ENCODE measurements at regions not wholly inside any gene's neighbourhood (a gene's known extent, or its start where the extent isn't known, plus 50 kb on each side); places are given as distances from the start of the nearest gene placed in this dataset.

DNA sequence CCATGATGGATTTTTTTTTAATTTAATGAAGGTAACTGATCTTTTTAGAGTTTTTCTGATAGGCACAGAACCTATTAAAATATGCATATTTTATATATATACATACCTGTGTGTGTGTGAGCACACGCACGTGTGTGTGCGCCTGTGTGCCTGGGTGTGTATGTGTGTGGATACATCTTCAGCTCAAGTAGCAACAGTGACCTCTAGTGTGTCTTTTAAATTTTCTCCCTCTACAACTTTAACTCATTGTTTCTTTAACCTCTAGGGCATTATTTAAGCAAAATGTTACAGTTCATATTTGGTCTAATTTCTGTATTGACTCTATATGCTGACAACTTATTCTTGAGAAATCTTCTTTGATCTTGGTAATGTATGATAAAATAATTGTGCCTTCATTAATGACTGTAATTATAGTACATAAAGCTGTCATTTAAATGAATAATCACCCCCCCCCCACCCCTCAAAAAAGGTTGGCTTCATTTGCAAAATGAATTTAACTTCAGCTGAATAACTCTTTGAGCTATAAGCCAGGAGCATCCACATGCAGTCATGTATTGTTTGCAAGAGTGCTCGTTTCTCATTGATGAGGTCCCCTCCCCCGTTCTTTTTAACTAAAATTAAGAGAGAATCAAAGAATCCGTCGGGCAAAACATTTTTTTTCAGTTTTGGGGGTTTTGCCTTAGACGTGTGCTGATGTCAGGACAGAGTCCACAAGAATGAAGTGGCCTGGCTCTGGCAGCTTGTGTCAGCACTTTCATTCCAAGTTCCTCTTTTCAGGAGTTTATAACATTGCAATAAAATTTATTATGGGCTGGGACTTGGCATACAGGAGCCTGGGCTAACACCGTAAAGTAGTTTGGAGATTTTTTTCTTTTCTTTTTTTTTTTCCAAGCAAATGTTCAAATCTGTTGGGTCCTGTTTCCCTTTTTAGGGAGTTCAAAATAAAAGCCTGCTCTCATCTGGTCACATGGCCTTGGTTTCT is 80.0 kb downstream of the ETAA1 start:
- TF ChIP-seq POLR2A (IDR thresholded peaks at IDR 0.05): no peak
- TF ChIP-seq, protein P1, sequence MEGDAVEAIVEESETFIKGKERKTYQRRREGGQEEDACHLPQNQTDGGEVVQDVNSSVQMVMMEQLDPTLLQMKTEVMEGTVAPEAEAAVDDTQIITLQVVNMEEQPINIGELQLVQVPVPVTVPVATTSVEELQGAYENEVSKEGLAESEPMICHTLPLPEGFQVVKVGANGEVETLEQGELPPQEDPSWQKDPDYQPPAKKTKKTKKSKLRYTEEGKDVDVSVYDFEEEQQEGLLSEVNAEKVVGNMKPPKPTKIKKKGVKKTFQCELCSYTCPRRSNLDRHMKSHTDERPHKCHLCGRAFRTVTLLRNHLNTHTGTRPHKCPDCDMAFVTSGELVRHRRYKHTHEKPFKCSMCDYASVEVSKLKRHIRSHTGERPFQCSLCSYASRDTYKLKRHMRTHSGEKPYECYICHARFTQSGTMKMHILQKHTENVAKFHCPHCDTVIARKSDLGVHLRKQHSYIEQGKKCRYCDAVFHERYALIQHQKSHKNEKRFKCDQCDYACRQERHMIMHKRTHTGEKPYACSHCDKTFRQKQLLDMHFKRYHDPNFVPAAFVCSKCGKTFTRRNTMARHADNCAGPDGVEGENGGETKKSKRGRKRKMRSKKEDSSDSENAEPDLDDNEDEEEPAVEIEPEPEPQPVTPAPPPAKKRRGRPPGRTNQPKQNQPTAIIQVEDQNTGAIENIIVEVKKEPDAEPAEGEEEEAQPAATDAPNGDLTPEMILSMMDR (IDR thresholded peaks at IDR 0.05): peak in 6 of 7 experiments; percentile 35 to 60 (median 55)
- Histone ChIP-seq H3K36me3 (replicated peaks in 1 of 2; ENCODE audit: insufficient read depth in 1 of 2, low read depth in 2 of 2) (no peaks in the 10 kb centered on the region), H3K4me3 (no peak overlapping the region), H3K27ac (no peak overlapping the region), H3K4me1 (no peaks in the 10 kb centered on the region), H3K27me3 (no peaks in the 10 kb centered on the region), H3K9me3 (no peaks in the 10 kb centered on the region)
- intact Hi-C loops (cut with DNase I): no loop called here
- DNase-seq: peak in 1 of 4 donors; percentile 2
- ATAC-seq: peak; percentile 45
- 17 to 21% methylated on average over 9 of the region's 9 CpGs for WGBS, 2 donors

DNA sequence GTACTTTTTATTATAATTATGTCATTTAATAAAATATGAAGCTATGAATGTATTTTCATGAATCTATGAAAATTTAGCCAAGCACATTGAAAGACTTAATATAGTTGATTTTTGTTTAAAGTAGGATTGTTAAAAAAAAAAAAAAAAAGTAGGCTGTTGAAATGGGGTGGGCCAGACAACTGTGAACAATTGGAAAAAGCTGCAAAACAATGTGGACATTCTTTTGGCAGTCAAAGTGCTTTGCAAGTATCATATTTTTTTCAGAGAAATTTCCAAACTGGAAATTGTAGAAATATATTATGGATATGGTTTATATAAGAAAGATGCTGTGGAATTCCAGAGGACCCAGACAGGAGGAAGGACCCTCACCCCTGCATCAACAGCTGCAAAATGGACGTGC is 82.1 kb downstream of the ETAA1 start:
- intact Hi-C loops (cut with DNase I): no loop called here
- Histone ChIP-seq H3K9me3 (no peaks in the 10 kb centered on the region), H3K27ac (no peak overlapping the region), H3K36me3 (replicated peaks in 1 of 2; ENCODE audit: insufficient read depth in 1 of 2, low read depth in 2 of 2) (no peaks in the 10 kb centered on the region), H3K4me1 (no peaks in the 10 kb centered on the region), H3K4me3 (no peak overlapping the region), H3K27me3 (no peaks in the 10 kb centered on the region)
- no peak for ATAC-seq
- WGBS, 2 donors: 62 to 75% methylated on average over 1 of the region's 1 CpG
- TF ChIP-seq, protein P1 (IDR thresholded peaks at IDR 0.05): no peak
- no peak for TF ChIP-seq POLR2A (IDR thresholded peaks at IDR 0.05)
- no peak for DNase-seq

DNA sequence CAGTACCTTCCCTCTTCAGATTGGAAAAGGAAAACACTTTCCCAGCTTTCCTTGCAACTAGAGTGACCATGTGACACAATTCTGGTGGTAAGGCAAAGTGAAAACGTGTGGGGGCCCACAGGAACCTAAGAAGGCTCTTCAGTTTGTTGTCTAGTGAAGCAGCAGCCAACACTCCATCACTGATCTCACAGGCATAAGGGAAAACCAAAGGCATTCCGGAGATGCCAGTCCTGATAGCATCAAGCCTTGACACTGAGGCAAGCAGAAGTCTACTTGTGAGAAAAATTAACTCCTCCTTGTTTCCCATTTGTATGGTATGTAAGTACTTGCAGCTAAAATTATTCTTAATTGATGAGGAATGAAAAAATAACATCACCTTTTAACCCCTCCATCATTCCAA is 88.3 kb downstream of the ETAA1 start:
- Histone ChIP-seq H3K4me3 (no peak overlapping the region), H3K27me3 (no peaks in the 10 kb centered on the region), H3K27ac (no peak overlapping the region), H3K9me3 (no peaks in the 10 kb centered on the region), H3K4me1 (peaks cover 9% of the 10 kb centered on the region), H3K36me3 (replicated peaks in 1 of 2; ENCODE audit: insufficient read depth in 1 of 2, low read depth in 2 of 2) (no peaks in the 10 kb centered on the region)
- WGBS, 2 donors: 52 to 69% methylated on average over 2 of the region's 2 CpGs
- intact Hi-C loops (cut with DNase I): no loop called here
- ATAC-seq (no peak), DNase-seq (no peak)
- no peak for TF ChIP-seq POLR2A (IDR thresholded peaks at IDR 0.05)
- TF ChIP-seq, protein P1 (IDR thresholded peaks at IDR 0.05): no peak

DNA sequence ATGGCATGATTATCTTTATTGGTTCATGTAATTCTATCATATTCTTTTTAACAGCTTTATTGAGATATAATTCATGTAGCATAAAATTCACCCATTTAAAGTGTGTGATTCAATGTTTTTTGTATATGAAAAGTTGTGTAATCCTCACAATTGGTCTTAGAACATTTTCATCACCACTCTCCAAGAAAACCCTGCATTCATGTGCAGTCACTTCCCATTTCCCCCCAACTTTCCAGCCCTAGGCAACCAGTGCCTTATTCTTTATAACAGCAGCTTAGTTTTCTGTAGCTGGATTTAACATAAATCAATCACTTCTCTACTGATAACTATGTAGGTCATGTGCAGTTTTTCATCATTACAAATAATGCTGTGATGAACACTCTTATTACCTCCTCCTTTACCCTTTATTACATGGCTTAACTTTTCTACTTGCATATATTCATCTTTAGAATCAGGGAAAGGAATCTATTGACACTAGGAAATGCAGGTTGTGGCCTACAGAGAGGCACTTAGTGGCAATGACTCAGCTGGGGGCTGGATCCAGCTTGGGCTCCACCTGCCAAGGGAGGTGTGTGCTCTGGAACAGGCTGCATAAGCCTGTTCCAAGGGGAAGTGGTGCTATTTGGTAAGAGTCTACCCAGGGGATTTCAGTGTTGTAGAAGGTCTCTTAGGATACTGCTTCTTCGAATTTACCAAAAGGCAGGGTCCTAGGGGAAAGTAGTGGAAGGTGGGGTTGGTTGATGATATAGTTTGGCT is 89.1 kb downstream of the ETAA1 start:
- ATAC-seq: peak; percentile 88
- no peaks in the 10 kb centered on the region for H3K9me3 ChIP-seq
- no peak for TF ChIP-seq POLR2A (IDR thresholded peaks at IDR 0.05)
- TF ChIP-seq, protein P1 (IDR thresholded peaks at IDR 0.05): peak in 1 of 7 experiments; percentile 1

More for the DNA sequence above, 89.1 kb downstream of the ETAA1 start:
- peak; percentile 42 to 78 (median 46) for DNase-seq
- Histone ChIP-seq H3K4me1 (peaks cover 9% of the 10 kb centered on the region), H3K4me3 (no peak overlapping the region), H3K36me3 (replicated peaks in 1 of 2; ENCODE audit: insufficient read depth in 1 of 2, low read depth in 2 of 2) (no peaks in the 10 kb centered on the region), H3K27ac (no peak overlapping the region), H3K27me3 (no peaks in the 10 kb centered on the region)
- intact Hi-C loops (cut with DNase I): no loop called here
- WGBS, 2 donors: 82 to 87% methylated on average over 1 of the region's 1 CpG

Data from body of pancreas (tissue), 4 donors.